Gastroesophageal sphincter (tissue), 3 donors: ENCODE measurements at regions not wholly inside any gene's neighbourhood (a gene's known extent, or its start where the extent isn't known, plus 50 kb on each side); places are given as distances from the start of the nearest gene placed in this dataset.

Experiments
- CTCF ChIP-seq, 4 experiments: fragments of 200-600 bp in 2 of 4; fragments of 450-650 bp in 2 of 4; sonication (generic) in 1 of 4; IDR thresholded peaks; one replicate each; pipeline ENCODE4 v1.5.1; 2017 to 2019; ENCODE audit warnings: antibody characterized with exemption in 4 of 4, mild to moderate bottlenecking in 2 of 4, moderate library complexity in 2 of 4
- POLR2AphosphoS5 ChIP-seq: sonication (generic); formaldehyde crosslinking; IDR thresholded peaks from one replicate; pipeline ENCODE4 v1.6.1; 2017; ENCODE audit warnings: antibody characterized with exemption

DNA sequence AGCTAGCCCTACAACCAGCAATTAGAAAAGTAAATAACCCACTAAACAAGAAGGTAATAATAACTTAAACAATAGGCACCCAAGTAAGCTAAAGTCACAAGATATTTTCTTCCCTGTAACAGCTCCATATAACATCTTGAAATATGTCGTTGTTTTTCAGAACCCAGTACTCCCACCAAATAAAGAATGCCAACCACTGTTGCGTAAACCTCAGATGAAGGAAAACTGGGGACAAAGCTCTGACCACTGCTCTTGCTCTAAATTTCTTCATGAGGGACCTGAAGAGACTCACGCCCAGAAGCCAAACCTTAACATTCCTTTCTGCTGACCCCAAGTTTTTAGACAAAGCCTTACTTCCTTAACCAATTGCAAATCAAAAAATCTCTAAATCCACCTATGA lies 267.7 kb upstream of the GAS1 start:
- TF ChIP-seq CTCF (IDR thresholded peaks at IDR 0.05) (no peak), POLR2AphosphoS5 (no peak)
